ENCODE measurements at regions not wholly inside any gene's neighbourhood (a gene's known extent, or its start where the extent isn't known, plus 50 kb on each side); places are given as distances from the start of the nearest gene placed in this dataset.

- Histone ChIP-seq H3K4me1 (ENCODE audit: control insufficient read depth, extremely low read depth, insufficient read depth, low read length) (no peaks in the 10 kb centered on the region), H3K9me3 (replicated peaks; ENCODE audit: control insufficient read depth, insufficient read depth, low read length) (no peaks in the 10 kb centered on the region), H3K79me2 (ENCODE audit: control insufficient read depth, insufficient read depth, low read length) (no peaks in the 10 kb centered on the region), H3K36me3 (ENCODE audit: control insufficient read depth in 2 of 2, extremely low read depth in 1 of 2, insufficient read depth in 2 of 2, low read length in 2 of 2) (no peaks in the 10 kb centered on the region), H3K9me1 (replicated peaks; ENCODE audit: control insufficient read depth, extremely low read depth, insufficient read depth, low read length) (no peaks in the 10 kb centered on the region), H3K9ac (replicated peaks; ENCODE audit: extremely low read depth, insufficient read depth, low read length) (no peak overlapping the region), H3K27me3 (ENCODE audit: control insufficient read depth in 2 of 2, insufficient read depth in 2 of 2, low read length in 2 of 2) (no peaks in the 10 kb centered on the region), H3K4me3 (replicated peaks in 1 of 3; ENCODE audit: insufficient read depth in 1 of 3, low read depth in 1 of 3, low read length in 3 of 3) (no peak overlapping the region), H4K20me1 (replicated peaks; ENCODE audit: control insufficient read depth, extremely low read depth, insufficient read depth, low read length) (no peaks in the 10 kb centered on the region), H3K27ac (ENCODE audit: insufficient read depth, low read depth, low read length) (no peak overlapping the region), H2AFZ (ENCODE audit: low read depth, low read length) (no peak overlapping the region), H3K4me2 (ENCODE audit: insufficient read depth, low read length) (no peak overlapping the region)
- ChIA-PET POLR2A (no interaction called here), CTCF (no interaction called here)
- TF ChIP-seq MYC (IDR thresholded peaks at IDR 0.05; ENCODE audit: low read depth, low read length) (no peak), GATA2 (IDR thresholded peaks at IDR 0.05; ENCODE audit: insufficient read depth, insufficient read length, low read depth, low read length) (no peak)
- TF ChIP-seq, protein P1, sequence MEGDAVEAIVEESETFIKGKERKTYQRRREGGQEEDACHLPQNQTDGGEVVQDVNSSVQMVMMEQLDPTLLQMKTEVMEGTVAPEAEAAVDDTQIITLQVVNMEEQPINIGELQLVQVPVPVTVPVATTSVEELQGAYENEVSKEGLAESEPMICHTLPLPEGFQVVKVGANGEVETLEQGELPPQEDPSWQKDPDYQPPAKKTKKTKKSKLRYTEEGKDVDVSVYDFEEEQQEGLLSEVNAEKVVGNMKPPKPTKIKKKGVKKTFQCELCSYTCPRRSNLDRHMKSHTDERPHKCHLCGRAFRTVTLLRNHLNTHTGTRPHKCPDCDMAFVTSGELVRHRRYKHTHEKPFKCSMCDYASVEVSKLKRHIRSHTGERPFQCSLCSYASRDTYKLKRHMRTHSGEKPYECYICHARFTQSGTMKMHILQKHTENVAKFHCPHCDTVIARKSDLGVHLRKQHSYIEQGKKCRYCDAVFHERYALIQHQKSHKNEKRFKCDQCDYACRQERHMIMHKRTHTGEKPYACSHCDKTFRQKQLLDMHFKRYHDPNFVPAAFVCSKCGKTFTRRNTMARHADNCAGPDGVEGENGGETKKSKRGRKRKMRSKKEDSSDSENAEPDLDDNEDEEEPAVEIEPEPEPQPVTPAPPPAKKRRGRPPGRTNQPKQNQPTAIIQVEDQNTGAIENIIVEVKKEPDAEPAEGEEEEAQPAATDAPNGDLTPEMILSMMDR (IDR thresholded peaks at IDR 0.05; ENCODE audit: extremely low read depth in 1 of 2, insufficient read depth in 1 of 2, low read depth in 1 of 2, low read length in 2 of 2) = no peak
- FAIRE-seq = no peak
- dilution Hi-C loops (cut with MboI; ENCODE audit: extremely low pct_ligation_motif_present, low sequenced_read_pairs) (no loop called here), intact Hi-C loops (cut with micrococcal nuclease) (no loop called here)
- BruUV-seq (replicated peaks) = no TSS peak
- DNase-seq (ENCODE audit: low read depth, low spot score) = no peak
Measured at GRCh38 chr3:24704496-24704895, 209.8 kb upstream of the THRB start.

DNA sequence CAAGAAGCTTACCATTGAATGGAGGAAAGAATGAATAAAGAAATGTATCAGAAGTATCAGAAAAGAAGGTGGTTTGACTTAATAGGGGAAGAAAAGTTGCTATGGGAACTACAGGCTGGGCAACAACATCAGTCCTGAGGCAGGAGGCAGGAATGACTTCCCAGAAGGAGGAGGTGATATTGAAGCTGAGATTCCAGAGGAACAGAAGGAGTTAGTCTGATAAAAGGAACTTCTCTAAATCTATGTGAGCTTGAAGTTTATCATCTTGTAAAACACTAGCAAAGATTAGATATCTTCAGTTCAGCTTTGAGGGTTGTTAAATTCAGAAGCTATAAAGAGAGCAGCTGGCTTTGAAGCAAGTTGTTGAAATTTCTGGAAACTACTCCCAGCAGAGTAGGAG lies 213.3 kb upstream of the THRB start:
- H2AFZ ChIP-seq (ENCODE audit: low read depth, low read length) = no peak overlapping the region
- no peaks in the 10 kb centered on the region for H3K79me2 ChIP-seq (ENCODE audit: control insufficient read depth, insufficient read depth, low read length)
- intact Hi-C loops (cut with micrococcal nuclease) (no loop called here), dilution Hi-C loops (cut with MboI; ENCODE audit: extremely low pct_ligation_motif_present, low sequenced_read_pairs) (no loop called here)
- ChIA-PET CTCF (interaction anchor here (0.9 to 1.6 kb wide), 3 partner anchors 28 to 57 kb away, joined by 3 read pairs; no protein-coding TSS in a partner anchor), POLR2A (no interaction called here)
- H3K4me2 ChIP-seq (ENCODE audit: insufficient read depth, low read length) = no peak overlapping the region
- no peak for DNase-seq (ENCODE audit: low read depth, low spot score)
- H3K9ac ChIP-seq (replicated peaks; ENCODE audit: extremely low read depth, insufficient read depth, low read length) = no peak overlapping the region
- no peak for FAIRE-seq
- no peaks in the 10 kb centered on the region for H3K36me3 ChIP-seq (ENCODE audit: control insufficient read depth in 2 of 2, extremely low read depth in 1 of 2, insufficient read depth in 2 of 2, low read length in 2 of 2)
- H3K9me1 ChIP-seq (replicated peaks; ENCODE audit: control insufficient read depth, extremely low read depth, insufficient read depth, low read length) = no peaks in the 10 kb centered on the region
- H4K20me1 ChIP-seq (replicated peaks; ENCODE audit: control insufficient read depth, extremely low read depth, insufficient read depth, low read length) = no peaks in the 10 kb centered on the region
- BruUV-seq (replicated peaks) = no TSS peak
- no peaks in the 10 kb centered on the region for H3K27me3 ChIP-seq (ENCODE audit: control insufficient read depth in 2 of 2, insufficient read depth in 2 of 2, low read length in 2 of 2)
- H3K27ac ChIP-seq (ENCODE audit: insufficient read depth, low read depth, low read length) = no peak overlapping the region
- TF ChIP-seq EZH2 (IDR thresholded peaks at IDR 0.05; ENCODE audit: borderline replicate concordance, low read depth, low read length, severe bottlenecking) (no peak), POLR2A (IDR thresholded peaks at IDR 0.05; ENCODE audit: low read depth, low read length) (no peak), GATA2 (IDR thresholded peaks at IDR 0.05; ENCODE audit: insufficient read depth, insufficient read length, low read depth, low read length) (no peak), MAX (IDR thresholded peaks at IDR 0.05; ENCODE audit: insufficient read depth, insufficient read length) (no peak), MYC (IDR thresholded peaks at IDR 0.05; ENCODE audit: low read depth, low read length) (no peak), JUN (IDR thresholded peaks at IDR 0.05; ENCODE audit: borderline replicate concordance, insufficient read depth, insufficient read length, low read depth) (no peak)
- TF ChIP-seq, protein P1 (IDR thresholded peaks at IDR 0.05; ENCODE audit: extremely low read depth in 1 of 2, insufficient read depth in 1 of 2, low read depth in 1 of 2, low read length in 2 of 2) = no peak
- H3K4me1 ChIP-seq (ENCODE audit: control insufficient read depth, extremely low read depth, insufficient read depth, low read length) = no peaks in the 10 kb centered on the region
- no peak overlapping the region for H3K4me3 ChIP-seq (replicated peaks in 1 of 3; ENCODE audit: insufficient read depth in 1 of 3, low read depth in 1 of 3, low read length in 3 of 3)
- H3K9me3 ChIP-seq (replicated peaks; ENCODE audit: control insufficient read depth, insufficient read depth, low read length) = no peaks in the 10 kb centered on the region

All from endothelial cell of umbilical vein (primary cell).